Peyer's patch (tissue), 4 donors: ENCODE measurements at regions not wholly inside any gene's neighbourhood (a gene's known extent, or its start where the extent isn't known, plus 50 kb on each side); places are given as distances from the start of the nearest gene placed in this dataset.

Experiments used
- DNase-seq, 3 donors: peaks; one replicate each; pipeline ENCODE4 v3.0.0-alpha.2; 2017 to 2019
- H3K27ac ChIP-seq, 4 donors: fragments of 200-600 bp; sonication (generic); one replicate each; pipeline ENCODE4 v1.5.1; 2016 to 2019
- H3K27me3 ChIP-seq, 2 donors: fragments of 200-600 bp; sonication (generic); one replicate each; pipeline ENCODE4 v1.5.1; 2019
- H3K36me3 ChIP-seq, 3 donors: fragments of 200-600 bp; sonication (generic); one replicate each; pipeline ENCODE4 v1.5.1; 2016 to 2019
- H3K4me1 ChIP-seq, 4 donors: fragments of 200-600 bp; sonication (generic); one replicate each; pipeline ENCODE4 v1.5.1; 2016 to 2019
- H3K4me3 ChIP-seq, 4 donors: fragments of 200-600 bp; sonication (generic); 1 replicate in 3 of 4; 2 replicates in 1 of 4; pipeline ENCODE4 v1.5.1; 2016 to 2019; ENCODE audit warnings: mild to moderate bottlenecking in 1 of 4
- H3K9me3 ChIP-seq, 4 donors: fragments of 200-600 bp; sonication (generic); one replicate each; pipeline ENCODE4 v1.5.1; 2016 to 2019; ENCODE audit warnings: mild to moderate bottlenecking in 1 of 4
- CTCF ChIP-seq, 6 experiments: fragments of 450-650 bp in 4 of 6; fragments of 200-600 bp in 2 of 6; sonication (generic) in 1 of 6; IDR thresholded peaks; one replicate each; pipeline ENCODE4 v1.5.1; 2017 to 2019; ENCODE audit warnings: antibody characterized with exemption in 6 of 6, mild to moderate bottlenecking in 3 of 6, moderate library complexity in 1 of 6
- POLR2A ChIP-seq, 2 donors: fragments of 450-650 bp; IDR thresholded peaks; one replicate each; pipeline ENCODE4 v1.5.1; 2017; ENCODE audit warnings: antibody characterized with exemption in 2 of 2, mild to moderate bottlenecking in 2 of 2, moderate library complexity in 2 of 2

- no peak overlapping the region for H3K27ac ChIP-seq
- no peak overlapping the region for H3K4me3 ChIP-seq
- H3K36me3 ChIP-seq, result no peaks in the 10 kb centered on the region
- no peaks in the 10 kb centered on the region for H3K4me1 ChIP-seq
- H3K27me3 ChIP-seq, result no peaks in the 10 kb centered on the region
- DNase-seq, result no peak
- TF ChIP-seq CTCF (IDR thresholded peaks at IDR 0.05) (no peak), POLR2A (IDR thresholded peaks at IDR 0.05) (no peak)
- H3K9me3 ChIP-seq, result no peaks in the 10 kb centered on the region
These were observed 103.1 kb upstream of the SHISA3 start for GRCh38 chr4:42293967-42294813.

- H3K4me3 ChIP-seq, result no peak overlapping the region
- DNase-seq, result no peak
- H3K27me3 ChIP-seq, result no peaks in the 10 kb centered on the region
- no peaks in the 10 kb centered on the region for H3K4me1 ChIP-seq
- TF ChIP-seq POLR2A (IDR thresholded peaks at IDR 0.05) (no peak), CTCF (IDR thresholded peaks at IDR 0.05) (no peak)
- no peak overlapping the region for H3K27ac ChIP-seq
- H3K36me3 ChIP-seq, result no peaks in the 10 kb centered on the region
- no peaks in the 10 kb centered on the region for H3K9me3 ChIP-seq
These were observed 101.1 kb upstream of the SHISA3 start for GRCh38 chr4:42296196-42296595.

- no peak for DNase-seq
- Histone ChIP-seq H3K27me3 (no peaks in the 10 kb centered on the region), H3K4me1 (no peaks in the 10 kb centered on the region), H3K27ac (no peak overlapping the region), H3K9me3 (no peaks in the 10 kb centered on the region), H3K4me3 (no peak overlapping the region), H3K36me3 (no peaks in the 10 kb centered on the region)
- TF ChIP-seq CTCF (IDR thresholded peaks at IDR 0.05), result peak in 1 of 6 experiments; percentile 4
- TF ChIP-seq POLR2A (IDR thresholded peaks at IDR 0.05), result no peak
These were observed 94.9 kb upstream of the SHISA3 start for GRCh38 chr4:42302348-42302747.

- TF ChIP-seq CTCF (IDR thresholded peaks at IDR 0.05) (no peak), POLR2A (IDR thresholded peaks at IDR 0.05) (no peak)
- Histone ChIP-seq H3K27ac (no peak overlapping the region), H3K27me3 (no peaks in the 10 kb centered on the region), H3K4me1 (no peaks in the 10 kb centered on the region), H3K9me3 (no peaks in the 10 kb centered on the region), H3K36me3 (no peaks in the 10 kb centered on the region), H3K4me3 (no peak overlapping the region)
- DNase-seq, result no peak
These were observed 90.8 kb upstream of the SHISA3 start for GRCh38 chr4:42306221-42307109.

GRCh38 chr4:42308247-42308646 is 89.0 kb upstream of the SHISA3 start:
- H3K27ac ChIP-seq, result no peak overlapping the region
- no peaks in the 10 kb centered on the region for H3K9me3 ChIP-seq
- DNase-seq, result no peak
- no peak for TF ChIP-seq CTCF (IDR thresholded peaks at IDR 0.05)
- no peak for TF ChIP-seq POLR2A (IDR thresholded peaks at IDR 0.05)
- no peaks in the 10 kb centered on the region for H3K4me1 ChIP-seq
- H3K36me3 ChIP-seq, result no peaks in the 10 kb centered on the region
- H3K27me3 ChIP-seq, result no peaks in the 10 kb centered on the region
- no peak overlapping the region for H3K4me3 ChIP-seq
